ENCODE measurements at regions not wholly inside any gene's neighbourhood (a gene's known extent, or its start where the extent isn't known, plus 50 kb on each side); places are given as distances from the start of the nearest gene placed in this dataset.

GRCh38 chr10:94210440-94211168 is 152.1 kb downstream of the NOC3L start:
- H3K4me3 ChIP-seq (ENCODE audit: low read length), result no peak overlapping the region
- peaks cover 8% of the 10 kb centered on the region for H3K4me1 ChIP-seq (ENCODE audit: control insufficient read depth, insufficient read depth, low read length)
- no peaks in the 10 kb centered on the region for H3K9me3 ChIP-seq (ENCODE audit: control insufficient read depth, low read length)
- no peak overlapping the region for H3K9ac ChIP-seq (ENCODE audit: low read length)
- H3K27me3 ChIP-seq (replicated peaks; ENCODE audit: control insufficient read depth, insufficient read depth, low read length), result no peaks in the 10 kb centered on the region
- no peak for DNase-seq (ENCODE audit: low read depth)
- no peaks in the 10 kb centered on the region for H3K36me3 ChIP-seq (ENCODE audit: control insufficient read depth, insufficient read depth, low read length, severe bottlenecking)

GRCh38 chr10:94211169-94211510 is 151.6 kb downstream of the NOC3L start:
- peaks cover 8% of the 10 kb centered on the region for H3K4me1 ChIP-seq (ENCODE audit: control insufficient read depth, insufficient read depth, low read length)
- no peak for DNase-seq (ENCODE audit: low read depth)
- H3K27me3 ChIP-seq (replicated peaks; ENCODE audit: control insufficient read depth, insufficient read depth, low read length), result no peaks in the 10 kb centered on the region
- H3K4me3 ChIP-seq (ENCODE audit: low read length), result no peak overlapping the region
- H3K9ac ChIP-seq (ENCODE audit: low read length), result no peak overlapping the region
- H3K9me3 ChIP-seq (ENCODE audit: control insufficient read depth, low read length), result no peaks in the 10 kb centered on the region
- H3K36me3 ChIP-seq (ENCODE audit: control insufficient read depth, insufficient read depth, low read length, severe bottlenecking), result no peaks in the 10 kb centered on the region

- peak; percentile 73 for DNase-seq (ENCODE audit: low read depth)
- Histone ChIP-seq H3K9me3 (ENCODE audit: control insufficient read depth, low read length) (no peaks in the 10 kb centered on the region), H3K9ac (ENCODE audit: low read length) (peak overlapping the region; percentile 47), H3K4me1 (ENCODE audit: control insufficient read depth, insufficient read depth, low read length) (peaks cover 8% of the 10 kb centered on the region), H3K36me3 (ENCODE audit: control insufficient read depth, insufficient read depth, low read length, severe bottlenecking) (no peaks in the 10 kb centered on the region), H3K4me3 (ENCODE audit: low read length) (no peak overlapping the region), H3K27me3 (replicated peaks; ENCODE audit: control insufficient read depth, insufficient read depth, low read length) (no peaks in the 10 kb centered on the region)
Measured at GRCh38 chr10:94213001-94213530, 149.7 kb downstream of the NOC3L start.

- DNase-seq (ENCODE audit: low read depth), result no peak
- no peaks in the 10 kb centered on the region for H3K9me3 ChIP-seq (ENCODE audit: control insufficient read depth, low read length)
- peaks cover 8% of the 10 kb centered on the region for H3K4me1 ChIP-seq (ENCODE audit: control insufficient read depth, insufficient read depth, low read length)
- H3K4me3 ChIP-seq (ENCODE audit: low read length), result no peak overlapping the region
- no peaks in the 10 kb centered on the region for H3K36me3 ChIP-seq (ENCODE audit: control insufficient read depth, insufficient read depth, low read length, severe bottlenecking)
- no peaks in the 10 kb centered on the region for H3K27me3 ChIP-seq (replicated peaks; ENCODE audit: control insufficient read depth, insufficient read depth, low read length)
- H3K9ac ChIP-seq (ENCODE audit: low read length), result no peak overlapping the region
Measured at GRCh38 chr10:94213980-94214379, 148.8 kb downstream of the NOC3L start.

DNA sequence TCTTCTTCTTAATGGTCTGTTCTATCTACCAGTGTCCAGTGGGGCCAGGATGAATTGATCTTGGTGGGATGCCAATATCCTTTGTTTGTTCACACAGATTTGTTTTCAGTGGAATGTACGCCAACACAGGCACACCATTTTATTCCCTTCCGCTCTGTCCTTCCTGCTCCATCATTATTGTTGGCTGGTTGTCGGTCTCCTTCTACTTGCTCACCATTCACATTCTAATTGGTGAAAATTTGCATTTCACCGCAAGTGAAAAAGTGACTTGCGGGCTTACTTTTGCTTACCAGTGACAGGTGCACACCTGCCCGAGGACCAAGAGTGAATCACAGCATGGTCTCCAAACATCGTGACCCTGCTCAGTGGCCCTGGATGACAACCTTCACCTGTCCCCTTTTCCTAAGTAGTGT is 148.3 kb downstream of the NOC3L start:
- no peaks in the 10 kb centered on the region for H3K36me3 ChIP-seq (ENCODE audit: control insufficient read depth, insufficient read depth, low read length, severe bottlenecking)
- no peaks in the 10 kb centered on the region for H3K27me3 ChIP-seq (replicated peaks; ENCODE audit: control insufficient read depth, insufficient read depth, low read length)
- H3K9ac ChIP-seq (ENCODE audit: low read length), result no peak overlapping the region
- no peaks in the 10 kb centered on the region for H3K9me3 ChIP-seq (ENCODE audit: control insufficient read depth, low read length)
- no peak overlapping the region for H3K4me3 ChIP-seq (ENCODE audit: low read length)
- DNase-seq (ENCODE audit: low read depth), result no peak
- peaks cover 8% of the 10 kb centered on the region for H3K4me1 ChIP-seq (ENCODE audit: control insufficient read depth, insufficient read depth, low read length)

DNA sequence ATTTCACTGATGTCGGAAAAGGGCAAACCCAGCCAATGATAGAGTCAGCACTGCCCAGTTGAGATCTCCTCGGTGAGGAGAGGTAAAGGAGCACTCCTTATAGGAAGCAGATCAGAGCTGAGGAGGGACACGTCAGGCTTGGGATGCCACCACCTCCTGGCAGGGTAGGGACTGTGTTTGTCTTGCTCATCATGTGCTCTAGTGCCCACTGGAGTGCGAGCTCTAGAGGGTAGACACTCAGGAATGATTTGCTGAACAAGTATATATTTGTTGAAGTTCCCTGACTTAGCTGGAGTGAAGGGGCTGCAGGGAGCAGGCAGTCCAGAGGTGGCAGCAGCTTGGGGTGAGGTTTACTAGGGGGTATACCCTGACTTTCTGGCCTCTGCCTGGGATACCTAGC is 146.5 kb downstream of the NOC3L start:
- H3K4me3 ChIP-seq (ENCODE audit: low read length), result no peak overlapping the region
- peaks cover 8% of the 10 kb centered on the region for H3K4me1 ChIP-seq (ENCODE audit: control insufficient read depth, insufficient read depth, low read length)
- DNase-seq (ENCODE audit: low read depth), result no peak
- H3K9me3 ChIP-seq (ENCODE audit: control insufficient read depth, low read length), result no peaks in the 10 kb centered on the region
- no peaks in the 10 kb centered on the region for H3K36me3 ChIP-seq (ENCODE audit: control insufficient read depth, insufficient read depth, low read length, severe bottlenecking)
- no peak overlapping the region for H3K9ac ChIP-seq (ENCODE audit: low read length)
- H3K27me3 ChIP-seq (replicated peaks; ENCODE audit: control insufficient read depth, insufficient read depth, low read length), result no peaks in the 10 kb centered on the region

- H3K4me1 ChIP-seq (ENCODE audit: control insufficient read depth, insufficient read depth, low read length), result peaks cover 8% of the 10 kb centered on the region
- peak; percentile 48 for DNase-seq (ENCODE audit: low read depth)
- no peaks in the 10 kb centered on the region for H3K9me3 ChIP-seq (ENCODE audit: control insufficient read depth, low read length)
- no peak overlapping the region for H3K4me3 ChIP-seq (ENCODE audit: low read length)
- H3K27me3 ChIP-seq (replicated peaks; ENCODE audit: control insufficient read depth, insufficient read depth, low read length), result no peaks in the 10 kb centered on the region
- no peak overlapping the region for H3K9ac ChIP-seq (ENCODE audit: low read length)
- no peaks in the 10 kb centered on the region for H3K36me3 ChIP-seq (ENCODE audit: control insufficient read depth, insufficient read depth, low read length, severe bottlenecking)
Measured at GRCh38 chr10:94217411-94217810, 145.3 kb downstream of the NOC3L start.

- DNase-seq (ENCODE audit: low read depth), result peak; percentile 69
- H3K4me1 ChIP-seq (ENCODE audit: control insufficient read depth, insufficient read depth, low read length), result no peaks in the 10 kb centered on the region
Measured at GRCh38 chr10:94218493-94219183, 144.1 kb downstream of the NOC3L start.

DNA sequence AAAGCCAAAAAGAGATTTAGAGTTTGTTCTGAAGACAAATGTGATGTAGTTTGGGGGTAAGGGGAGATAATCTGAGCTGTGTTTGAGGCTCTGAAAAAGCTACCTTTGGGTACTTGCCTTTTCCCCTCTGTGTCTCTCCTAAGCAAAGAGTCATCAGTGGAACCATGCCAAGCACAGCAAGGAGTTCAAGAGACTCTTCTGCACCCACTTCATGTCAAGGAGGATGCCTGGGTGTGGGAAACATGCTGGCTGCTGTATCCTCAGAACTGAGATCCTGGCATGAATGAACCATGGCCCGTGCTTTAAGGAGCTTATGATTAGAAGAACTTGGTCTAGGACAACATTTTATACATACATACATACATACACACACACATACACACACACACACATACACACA is 142.9 kb downstream of the NOC3L start:
- DNase-seq (ENCODE audit: low read depth), result peak; percentile 19
- H3K4me1 ChIP-seq (ENCODE audit: control insufficient read depth, insufficient read depth, low read length), result peaks cover 4% of the 10 kb centered on the region
- H3K9ac ChIP-seq (ENCODE audit: low read length), result no peak overlapping the region
- H3K36me3 ChIP-seq (ENCODE audit: control insufficient read depth, insufficient read depth, low read length, severe bottlenecking), result no peaks in the 10 kb centered on the region
- H3K27me3 ChIP-seq (replicated peaks; ENCODE audit: control insufficient read depth, insufficient read depth, low read length), result no peaks in the 10 kb centered on the region
- no peak overlapping the region for H3K4me3 ChIP-seq (ENCODE audit: low read length)
- no peaks in the 10 kb centered on the region for H3K9me3 ChIP-seq (ENCODE audit: control insufficient read depth, low read length)

More at GRCh38 chr10:94218493-94219183, 144.1 kb downstream of the NOC3L start:
- no peaks in the 10 kb centered on the region for H3K9me3 ChIP-seq (ENCODE audit: control insufficient read depth, low read length)
- H3K9ac ChIP-seq (ENCODE audit: low read length), result no peak overlapping the region
- no peaks in the 10 kb centered on the region for H3K27me3 ChIP-seq (replicated peaks; ENCODE audit: control insufficient read depth, insufficient read depth, low read length)
- H3K4me3 ChIP-seq (ENCODE audit: low read length), result no peak overlapping the region
- no peaks in the 10 kb centered on the region for H3K36me3 ChIP-seq (ENCODE audit: control insufficient read depth, insufficient read depth, low read length, severe bottlenecking)

DNA sequence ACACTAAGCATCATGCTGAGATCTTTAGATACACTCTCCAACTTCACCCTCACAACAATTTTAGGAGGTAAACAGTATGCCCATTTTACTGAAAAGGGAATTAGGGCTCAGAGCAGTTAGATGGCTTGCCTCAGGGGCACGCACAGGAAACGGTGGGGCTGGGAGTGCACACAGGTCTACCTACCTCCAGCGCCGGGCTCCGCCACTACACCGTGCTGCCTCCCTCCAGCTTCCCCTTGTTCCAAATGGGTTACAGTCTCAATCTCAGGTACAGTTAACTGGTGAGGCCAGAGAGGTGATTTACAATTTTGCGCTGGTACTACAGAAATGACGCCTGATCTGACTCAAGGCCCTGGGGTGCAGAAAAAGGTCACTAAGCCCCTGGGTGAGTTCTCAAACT is 142.0 kb downstream of the NOC3L start:
- H3K36me3 ChIP-seq (ENCODE audit: control insufficient read depth, insufficient read depth, low read length, severe bottlenecking), result no peaks in the 10 kb centered on the region
- peaks cover 5% of the 10 kb centered on the region for H3K4me1 ChIP-seq (ENCODE audit: control insufficient read depth, insufficient read depth, low read length)
- DNase-seq (ENCODE audit: low read depth), result no peak
- no peaks in the 10 kb centered on the region for H3K27me3 ChIP-seq (replicated peaks; ENCODE audit: control insufficient read depth, insufficient read depth, low read length)
- H3K9me3 ChIP-seq (ENCODE audit: control insufficient read depth, low read length), result no peaks in the 10 kb centered on the region
- no peak overlapping the region for H3K9ac ChIP-seq (ENCODE audit: low read length)
- H3K4me3 ChIP-seq (ENCODE audit: low read length), result no peak overlapping the region

GRCh38 chr10:94223702-94224370 is 138.9 kb downstream of the NOC3L start:
- Histone ChIP-seq H3K27me3 (replicated peaks; ENCODE audit: control insufficient read depth, insufficient read depth, low read length) (no peaks in the 10 kb centered on the region), H3K4me3 (ENCODE audit: low read length) (no peak overlapping the region), H3K9me3 (ENCODE audit: control insufficient read depth, low read length) (no peaks in the 10 kb centered on the region), H3K36me3 (ENCODE audit: control insufficient read depth, insufficient read depth, low read length, severe bottlenecking) (no peaks in the 10 kb centered on the region), H3K4me1 (ENCODE audit: control insufficient read depth, insufficient read depth, low read length) (peaks cover 5% of the 10 kb centered on the region), H3K9ac (ENCODE audit: low read length) (no peak overlapping the region)
- no peak for DNase-seq (ENCODE audit: low read depth)

Data from adipocyte (in vitro differentiated cells).